Mesothelial cell of epicardium (in vitro differentiated cells): ENCODE measurements at regions not wholly inside any gene's neighbourhood (a gene's known extent, or its start where the extent isn't known, plus 50 kb on each side); places are given as distances from the start of the nearest gene placed in this dataset.

ENCODE experiments used
- DNase-seq, 2 experiments: peaks; one replicate each; pipeline ENCODE4 v3.0.0; 2021; ENCODE audit warnings: low spot score in 2 of 2; ENCODE audit not compliant: unreplicated experiment in 2 of 2
- H3K27ac Mint-ChIP-seq: 2 replicates; pipeline ENCODE4 v1.8.0; 2021; ENCODE audit warnings: mixed read lengths
- H3K27me3 Mint-ChIP-seq: 2 replicates; pipeline ENCODE4 v1.8.0; 2021; ENCODE audit warnings: low read depth, mixed read lengths
- H3K36me3 Mint-ChIP-seq: 2 replicates; pipeline ENCODE4 v1.8.0; 2021; ENCODE audit warnings: mixed read lengths
- H3K4me1 Mint-ChIP-seq: 2 replicates; pipeline ENCODE4 v1.8.0; 2021; ENCODE audit warnings: mixed read lengths
- H3K4me3 Mint-ChIP-seq: 2 replicates; pipeline ENCODE4 v1.8.0; 2021; ENCODE audit warnings: mild to moderate bottlenecking, moderate library complexity, mixed read lengths
- H3K9me3 Mint-ChIP-seq: 2 replicates; pipeline ENCODE4 v1.8.0; 2021; ENCODE audit warnings: mixed read lengths
- CTCF ChIP-seq: fragments of 200-600 bp; sonication (generic); IDR thresholded peaks from one replicate; pipeline ENCODE4 v1.5.0; 2021; ENCODE audit warnings: antibody characterized with exemption; ENCODE audit not compliant: unreplicated experiment

GRCh38 chr7:137164251-137164650 is 179.3 kb downstream of the PTN start:
- peaks cover 4% of the 10 kb centered on the region for H3K9me3 Mint-ChIP-seq
- DNase-seq, result no peak
- H3K27me3 Mint-ChIP-seq, result no peaks in the 10 kb centered on the region
- H3K4me1 Mint-ChIP-seq, result peaks cover 47% of the 10 kb centered on the region
- H3K4me3 Mint-ChIP-seq, result no peak overlapping the region
- no peak for TF ChIP-seq CTCF
- H3K36me3 Mint-ChIP-seq, result peaks cover 3% of the 10 kb centered on the region
- peak overlapping the region; percentile 94 for H3K27ac Mint-ChIP-seq

GRCh38 chr7:137160236-137160635 is 183.3 kb downstream of the PTN start:
- Mint-ChIP-seq H3K9me3 (peaks cover 20% of the 10 kb centered on the region), H3K27me3 (no peaks in the 10 kb centered on the region), H3K27ac (peak overlapping the region; percentile 90), H3K4me3 (no peak overlapping the region), H3K36me3 (peaks cover 15% of the 10 kb centered on the region), H3K4me1 (peaks cover 31% of the 10 kb centered on the region)
- no peak for DNase-seq
- TF ChIP-seq CTCF, result no peak

GRCh38 chr7:137157256-137157655 is 186.3 kb downstream of the PTN start:
- H3K27ac Mint-ChIP-seq, result peak overlapping the region; percentile 6
- H3K27me3 Mint-ChIP-seq, result no peaks in the 10 kb centered on the region
- no peak for TF ChIP-seq CTCF
- H3K4me3 Mint-ChIP-seq, result no peak overlapping the region
- H3K9me3 Mint-ChIP-seq, result peaks cover 21% of the 10 kb centered on the region
- peaks cover 13% of the 10 kb centered on the region for H3K36me3 Mint-ChIP-seq
- DNase-seq, result no peak
- H3K4me1 Mint-ChIP-seq, result peaks cover 20% of the 10 kb centered on the region

- peak overlapping the region; percentile 94 for H3K27ac Mint-ChIP-seq
- no peak overlapping the region for H3K4me3 Mint-ChIP-seq
- no peak for TF ChIP-seq CTCF
- peaks cover 48% of the 10 kb centered on the region for H3K4me1 Mint-ChIP-seq
- H3K27me3 Mint-ChIP-seq, result no peaks in the 10 kb centered on the region
- H3K36me3 Mint-ChIP-seq, result peaks cover 5% of the 10 kb centered on the region
- peaks cover 10% of the 10 kb centered on the region for H3K9me3 Mint-ChIP-seq
- DNase-seq, result no peak
Observed at GRCh38 chr7:137151690-137152052, 191.9 kb downstream of the PTN start.

GRCh38 chr7:137151041-137151689 is 192.4 kb downstream of the PTN start:
- Mint-ChIP-seq H3K9me3 (peaks cover 5% of the 10 kb centered on the region), H3K27me3 (no peaks in the 10 kb centered on the region), H3K27ac (peak overlapping the region; percentile 94), H3K4me1 (peaks cover 53% of the 10 kb centered on the region), H3K36me3 (peaks cover under 1% of the 10 kb centered on the region), H3K4me3 (no peak overlapping the region)
- no peak for TF ChIP-seq CTCF
- no peak for DNase-seq

GRCh38 chr7:137147338-137147720 is 196.2 kb downstream of the PTN start:
- no peaks in the 10 kb centered on the region for H3K27me3 Mint-ChIP-seq
- peaks cover 83% of the 10 kb centered on the region for H3K4me1 Mint-ChIP-seq
- peak overlapping the region; percentile 90 for H3K27ac Mint-ChIP-seq
- peaks cover 5% of the 10 kb centered on the region for H3K36me3 Mint-ChIP-seq
- H3K4me3 Mint-ChIP-seq, result no peak overlapping the region
- peaks cover 5% of the 10 kb centered on the region for H3K9me3 Mint-ChIP-seq
- DNase-seq, result no peak
- no peak for TF ChIP-seq CTCF
